GM13977 (cell line): ENCODE measurements at regions not wholly inside any gene's neighbourhood (a gene's known extent, or its start where the extent isn't known, plus 50 kb on each side); places are given as distances from the start of the nearest gene placed in this dataset.

Experiments
- DNase-seq: peaks from one replicate; pipeline ENCODE4 v3.0.0; 2012; ENCODE audit warnings: low spot score
- in situ Hi-C: fragments of 300-500 bp; cut with MboI; formaldehyde crosslinking; loops from one replicate; pipeline ENCODE4 v1.12.0; 2022; ENCODE audit warnings: low sequenced_read_pairs, low pct_unique_long_range_greater_than_20kb, mixed read lengths, inconsistent platforms; ENCODE audit not compliant: unreplicated experiment
- TF ChIP-seq, protein P1 (sequence below): IDR thresholded peaks from 2 replicates; pipeline ENCODE4 v1.5.1; 2012; ENCODE audit warnings: mild to moderate bottlenecking, control low read depth; ENCODE audit not compliant: insufficient read depth; ENCODE audit errors: extremely low read depth, missing control alignments

DNA sequence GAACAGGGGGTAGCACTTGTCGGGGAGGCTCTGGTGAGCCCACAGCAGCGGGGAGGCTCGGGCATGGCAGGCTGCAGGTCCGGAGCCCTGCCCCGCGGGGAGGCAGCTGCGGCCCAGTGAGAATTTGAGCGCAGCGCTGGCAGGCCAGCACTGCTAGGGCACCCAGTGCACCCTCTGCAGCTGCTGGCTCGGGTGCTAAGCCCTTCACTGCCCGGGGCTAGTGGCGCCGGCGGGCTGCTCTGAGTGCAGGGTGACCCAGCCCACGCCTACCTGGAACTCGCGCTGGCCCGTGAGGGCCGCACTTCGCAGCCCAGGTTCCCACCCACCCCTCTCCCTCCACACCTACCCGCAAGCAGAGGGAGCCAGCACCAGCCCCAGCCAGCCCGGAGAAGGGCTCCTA, 151.0 kb downstream of the NXNL2 start:
- TF ChIP-seq, protein P1, sequence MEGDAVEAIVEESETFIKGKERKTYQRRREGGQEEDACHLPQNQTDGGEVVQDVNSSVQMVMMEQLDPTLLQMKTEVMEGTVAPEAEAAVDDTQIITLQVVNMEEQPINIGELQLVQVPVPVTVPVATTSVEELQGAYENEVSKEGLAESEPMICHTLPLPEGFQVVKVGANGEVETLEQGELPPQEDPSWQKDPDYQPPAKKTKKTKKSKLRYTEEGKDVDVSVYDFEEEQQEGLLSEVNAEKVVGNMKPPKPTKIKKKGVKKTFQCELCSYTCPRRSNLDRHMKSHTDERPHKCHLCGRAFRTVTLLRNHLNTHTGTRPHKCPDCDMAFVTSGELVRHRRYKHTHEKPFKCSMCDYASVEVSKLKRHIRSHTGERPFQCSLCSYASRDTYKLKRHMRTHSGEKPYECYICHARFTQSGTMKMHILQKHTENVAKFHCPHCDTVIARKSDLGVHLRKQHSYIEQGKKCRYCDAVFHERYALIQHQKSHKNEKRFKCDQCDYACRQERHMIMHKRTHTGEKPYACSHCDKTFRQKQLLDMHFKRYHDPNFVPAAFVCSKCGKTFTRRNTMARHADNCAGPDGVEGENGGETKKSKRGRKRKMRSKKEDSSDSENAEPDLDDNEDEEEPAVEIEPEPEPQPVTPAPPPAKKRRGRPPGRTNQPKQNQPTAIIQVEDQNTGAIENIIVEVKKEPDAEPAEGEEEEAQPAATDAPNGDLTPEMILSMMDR = no peak
- in situ Hi-C loops = no loop called here
- no peak for DNase-seq

- no peak for DNase-seq
- TF ChIP-seq, protein P1 = no peak
Observed at GRCh38 chr9:88689509-88690298, 154.7 kb downstream of the NXNL2 start.

DNA sequence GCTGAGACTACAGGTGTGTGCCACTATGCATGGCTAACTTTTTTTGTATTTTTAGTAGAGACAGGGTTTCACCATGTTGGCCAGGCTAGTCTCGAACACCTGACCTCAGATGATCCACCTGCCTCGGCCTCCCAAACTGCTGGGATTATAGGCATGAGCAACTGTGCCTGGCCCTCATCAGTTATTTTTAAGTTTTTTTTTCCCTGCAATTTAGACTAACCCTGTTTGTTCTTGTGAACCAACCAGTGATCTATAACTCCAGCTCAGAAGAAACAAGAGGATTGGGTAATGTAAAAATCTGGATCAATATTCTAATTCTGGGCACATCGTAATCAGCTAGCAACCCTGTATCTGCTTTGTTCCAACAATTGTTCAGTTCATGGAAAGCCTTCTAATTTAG, 155.7 kb downstream of the NXNL2 start:
- TF ChIP-seq, protein P1 = no peak
- no peak for DNase-seq
- in situ Hi-C loops = no loop called here

More at GRCh38 chr9:88689509-88690298, 154.7 kb downstream of the NXNL2 start:
- in situ Hi-C loops = no loop called here

GRCh38 chr9:88691091-88691490, 156.1 kb downstream of the NXNL2 start:
- TF ChIP-seq, protein P1 = no peak
- no peak for DNase-seq
- in situ Hi-C loops = no loop called here

- in situ Hi-C loops = no loop called here
- TF ChIP-seq, protein P1 = no peak
- DNase-seq = no peak
Observed at GRCh38 chr9:88691811-88692210, 156.8 kb downstream of the NXNL2 start.

GRCh38 chr9:88692827-88693226, 157.8 kb downstream of the NXNL2 start:
- DNase-seq = no peak
- TF ChIP-seq, protein P1 = no peak
- in situ Hi-C loops = no loop called here
